Hepatocyte (in vitro differentiated cells): ENCODE measurements at regions not wholly inside any gene's neighbourhood (a gene's known extent, or its start where the extent isn't known, plus 50 kb on each side); places are given as distances from the start of the nearest gene placed in this dataset.

Experiments
- EZH2 ChIP-seq: fragments of 200-600 bp; sonication (generic); IDR thresholded peaks from 2 replicates; pipeline ENCODE4 v1.6.1; 2016; ENCODE audit warnings: antibody characterized with exemption, mild to moderate bottlenecking, borderline replicate concordance
- EZH2phosphoT487 ChIP-seq: fragments of 200-600 bp; sonication (generic); IDR thresholded peaks from one replicate; pipeline ENCODE4 v1.6.1; 2018; ENCODE audit warnings: antibody characterized with exemption, mild to moderate bottlenecking, low read depth, moderate library complexity; ENCODE audit not compliant: unreplicated experiment, severe bottlenecking
- TF ChIP-seq, protein P1 (sequence below): fragments of 200-600 bp; sonication (generic); IDR thresholded peaks from 2 replicates; pipeline ENCODE4 v1.5.1; 2016; ENCODE audit warnings: antibody characterized with exemption, mild to moderate bottlenecking; ENCODE audit not compliant: poor library complexity

DNA sequence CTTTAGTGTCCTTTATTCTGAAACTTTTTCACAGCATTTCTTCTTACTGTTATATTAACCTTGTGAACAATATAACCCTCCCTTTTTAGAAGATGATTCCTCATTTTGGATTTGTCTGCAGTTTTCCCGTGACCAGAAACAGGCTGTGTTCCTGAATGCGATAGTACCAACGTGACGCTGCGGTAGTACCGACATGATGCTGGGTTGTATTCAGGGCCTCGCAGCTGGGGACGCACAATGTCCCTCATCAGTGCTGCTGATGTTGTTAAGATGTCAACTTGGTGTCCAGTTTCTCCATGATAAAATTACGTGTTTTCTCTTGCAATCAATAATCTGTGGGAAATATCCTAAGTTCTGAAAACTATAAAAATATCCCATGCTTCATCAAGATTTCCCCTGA lies 761.4 kb upstream of the TPTE start:
- TF ChIP-seq EZH2 (no peak), EZH2phosphoT487 (no peak)
- TF ChIP-seq, protein P1, sequence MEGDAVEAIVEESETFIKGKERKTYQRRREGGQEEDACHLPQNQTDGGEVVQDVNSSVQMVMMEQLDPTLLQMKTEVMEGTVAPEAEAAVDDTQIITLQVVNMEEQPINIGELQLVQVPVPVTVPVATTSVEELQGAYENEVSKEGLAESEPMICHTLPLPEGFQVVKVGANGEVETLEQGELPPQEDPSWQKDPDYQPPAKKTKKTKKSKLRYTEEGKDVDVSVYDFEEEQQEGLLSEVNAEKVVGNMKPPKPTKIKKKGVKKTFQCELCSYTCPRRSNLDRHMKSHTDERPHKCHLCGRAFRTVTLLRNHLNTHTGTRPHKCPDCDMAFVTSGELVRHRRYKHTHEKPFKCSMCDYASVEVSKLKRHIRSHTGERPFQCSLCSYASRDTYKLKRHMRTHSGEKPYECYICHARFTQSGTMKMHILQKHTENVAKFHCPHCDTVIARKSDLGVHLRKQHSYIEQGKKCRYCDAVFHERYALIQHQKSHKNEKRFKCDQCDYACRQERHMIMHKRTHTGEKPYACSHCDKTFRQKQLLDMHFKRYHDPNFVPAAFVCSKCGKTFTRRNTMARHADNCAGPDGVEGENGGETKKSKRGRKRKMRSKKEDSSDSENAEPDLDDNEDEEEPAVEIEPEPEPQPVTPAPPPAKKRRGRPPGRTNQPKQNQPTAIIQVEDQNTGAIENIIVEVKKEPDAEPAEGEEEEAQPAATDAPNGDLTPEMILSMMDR: no peak
